Neural progenitor cell (in vitro differentiated cells): ENCODE measurements at regions not wholly inside any gene's neighbourhood (a gene's known extent, or its start where the extent isn't known, plus 50 kb on each side); places are given as distances from the start of the nearest gene placed in this dataset.

Experiments used
- DNase-seq: peaks from one replicate; pipeline ENCODE4 v3.0.0-alpha.2; 2016; ENCODE audit warnings: low spot score
- H2AFZ ChIP-seq: fragments of 200-600 bp; sonication (generic); replicated peaks from 2 replicates; pipeline ENCODE4 v1.6.1; 2016; ENCODE audit warnings: antibody characterized with exemption
- H3F3A ChIP-seq: fragments of 200-600 bp; sonication (generic); 2 replicates; pipeline ENCODE4 v1.6.1; 2016; ENCODE audit warnings: antibody characterized with exemption, low read depth
- H3K27ac ChIP-seq: fragments of 200-600 bp; sonication (generic); 2 replicates; pipeline ENCODE4 v1.5.1; 2016; ENCODE audit warnings: mild to moderate bottlenecking
- H3K27me3 ChIP-seq: fragments of 200-600 bp; sonication (generic); 2 replicates; pipeline ENCODE4 v1.6.1; 2016; ENCODE audit warnings: mild to moderate bottlenecking, moderate library complexity
- H3K36me3 ChIP-seq: fragments of 200-600 bp; sonication (generic); 2 replicates; pipeline ENCODE4 v1.5.1; 2016
- H3K4me1 ChIP-seq: fragments of 200-600 bp; sonication (generic); 2 replicates; pipeline ENCODE4 v1.6.1; 2016; ENCODE audit warnings: mixed run types
- H3K4me2 ChIP-seq: fragments of 200-600 bp; sonication (generic); 2 replicates; pipeline ENCODE4 v1.6.1; 2016
- H3K4me3 ChIP-seq: fragments of 200-600 bp; sonication (generic); 2 replicates; pipeline ENCODE4 v1.5.1; 2016
- H3K79me2 ChIP-seq: fragments of 200-600 bp; sonication (generic); 2 replicates; pipeline ENCODE4 v1.6.1; 2016; ENCODE audit warnings: low read depth
- H3K9ac ChIP-seq: fragments of 200-600 bp; sonication (generic); 2 replicates; pipeline ENCODE4 v1.6.1; 2016
- H3K9me3 ChIP-seq: fragments of 200-600 bp; sonication (generic); 2 replicates; pipeline ENCODE4 v1.5.1; 2016; ENCODE audit warnings: low read depth
- H4K20me1 ChIP-seq: fragments of 200-600 bp; sonication (generic); 2 replicates; pipeline ENCODE4 v1.6.1; 2016; ENCODE audit warnings: low read depth
- H3K27ac Mint-ChIP-seq: 3 replicates; pipeline ENCODE4 v1.8.0; 2021; ENCODE audit warnings: mixed read lengths
- H3K27me3 Mint-ChIP-seq: 2 replicates; pipeline ENCODE4 v1.8.0; 2022; ENCODE audit warnings: low read depth, mild to moderate bottlenecking, inconsistent platforms, moderate library complexity, mixed read lengths; ENCODE audit not compliant: insufficient read depth
- H3K36me3 Mint-ChIP-seq: 3 replicates; pipeline ENCODE4 v1.8.0; 2021; ENCODE audit warnings: mixed read lengths
- H3K4me1 Mint-ChIP-seq: 3 replicates; pipeline ENCODE4 v1.8.0; 2021; ENCODE audit warnings: mixed read lengths
- H3K4me3 Mint-ChIP-seq: 3 replicates; pipeline ENCODE4 v1.8.0; 2021; ENCODE audit warnings: mild to moderate bottlenecking, moderate library complexity, mixed read lengths
- H3K9me3 Mint-ChIP-seq: 3 replicates; pipeline ENCODE4 v1.8.0; 2020; ENCODE audit warnings: mixed read lengths
- EZH2 ChIP-seq: fragments of 200-600 bp; sonication (generic); IDR thresholded peaks from 2 replicates; pipeline ENCODE4 v1.6.1; 2017; ENCODE audit warnings: antibody characterized with exemption, mild to moderate bottlenecking, moderate library complexity
- EZH2phosphoT487 ChIP-seq: fragments of 200-600 bp; sonication (generic); IDR thresholded peaks from 2 replicates; pipeline ENCODE4 v1.6.1; 2017; ENCODE audit warnings: antibody characterized with exemption
- TF ChIP-seq, protein P1 (sequence below): fragments of 200-600 bp; sonication (generic); IDR thresholded peaks from 2 replicates; pipeline ENCODE4 v1.5.1; 2017; ENCODE audit warnings: antibody characterized with exemption, mild to moderate bottlenecking

DNA sequence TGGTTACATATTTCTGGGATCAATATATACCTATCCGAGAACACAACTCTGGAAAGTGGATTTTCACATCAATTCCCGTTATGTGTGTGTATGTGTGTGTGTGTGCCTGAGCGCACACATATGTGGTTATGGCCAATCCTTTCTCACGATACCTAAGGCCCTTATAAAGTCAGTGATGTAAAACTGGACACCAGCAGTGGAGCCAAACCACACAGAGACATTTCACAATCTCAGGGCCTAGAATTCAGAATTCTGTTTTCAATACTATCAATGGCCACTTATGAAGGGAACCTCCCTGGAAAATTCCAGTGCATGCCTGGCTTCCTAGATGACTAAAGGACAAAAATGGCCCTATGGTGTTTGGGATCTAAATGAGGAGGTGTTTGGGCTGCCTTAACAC, 187.3 kb upstream of the UBL3 start:
- Mint-ChIP-seq H3K36me3 (no peaks in the 10 kb centered on the region), H3K27ac (no peak overlapping the region), H3K9me3 (no peaks in the 10 kb centered on the region), H3K4me1 (peaks cover 37% of the 10 kb centered on the region), H3K4me3 (no peak overlapping the region), H3K27me3 (peaks cover 10% of the 10 kb centered on the region)
- Histone ChIP-seq H3F3A (no peaks in the 10 kb centered on the region), H3K27me3 (no peaks in the 10 kb centered on the region), H3K4me2 (peak overlapping the region; percentile 26), H3K9ac (no peak overlapping the region), H3K4me1 (peaks cover 13% of the 10 kb centered on the region), H3K79me2 (no peaks in the 10 kb centered on the region), H3K36me3 (no peaks in the 10 kb centered on the region), H4K20me1 (no peaks in the 10 kb centered on the region), H3K27ac (no peak overlapping the region), H3K4me3 (no peak overlapping the region), H2AFZ (peak overlapping the region; percentile 6), H3K9me3 (no peaks in the 10 kb centered on the region)
- DNase-seq: no peak
- TF ChIP-seq EZH2: no peak
- TF ChIP-seq, protein P1, sequence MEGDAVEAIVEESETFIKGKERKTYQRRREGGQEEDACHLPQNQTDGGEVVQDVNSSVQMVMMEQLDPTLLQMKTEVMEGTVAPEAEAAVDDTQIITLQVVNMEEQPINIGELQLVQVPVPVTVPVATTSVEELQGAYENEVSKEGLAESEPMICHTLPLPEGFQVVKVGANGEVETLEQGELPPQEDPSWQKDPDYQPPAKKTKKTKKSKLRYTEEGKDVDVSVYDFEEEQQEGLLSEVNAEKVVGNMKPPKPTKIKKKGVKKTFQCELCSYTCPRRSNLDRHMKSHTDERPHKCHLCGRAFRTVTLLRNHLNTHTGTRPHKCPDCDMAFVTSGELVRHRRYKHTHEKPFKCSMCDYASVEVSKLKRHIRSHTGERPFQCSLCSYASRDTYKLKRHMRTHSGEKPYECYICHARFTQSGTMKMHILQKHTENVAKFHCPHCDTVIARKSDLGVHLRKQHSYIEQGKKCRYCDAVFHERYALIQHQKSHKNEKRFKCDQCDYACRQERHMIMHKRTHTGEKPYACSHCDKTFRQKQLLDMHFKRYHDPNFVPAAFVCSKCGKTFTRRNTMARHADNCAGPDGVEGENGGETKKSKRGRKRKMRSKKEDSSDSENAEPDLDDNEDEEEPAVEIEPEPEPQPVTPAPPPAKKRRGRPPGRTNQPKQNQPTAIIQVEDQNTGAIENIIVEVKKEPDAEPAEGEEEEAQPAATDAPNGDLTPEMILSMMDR: no peak
- no peak for TF ChIP-seq EZH2phosphoT487

DNA sequence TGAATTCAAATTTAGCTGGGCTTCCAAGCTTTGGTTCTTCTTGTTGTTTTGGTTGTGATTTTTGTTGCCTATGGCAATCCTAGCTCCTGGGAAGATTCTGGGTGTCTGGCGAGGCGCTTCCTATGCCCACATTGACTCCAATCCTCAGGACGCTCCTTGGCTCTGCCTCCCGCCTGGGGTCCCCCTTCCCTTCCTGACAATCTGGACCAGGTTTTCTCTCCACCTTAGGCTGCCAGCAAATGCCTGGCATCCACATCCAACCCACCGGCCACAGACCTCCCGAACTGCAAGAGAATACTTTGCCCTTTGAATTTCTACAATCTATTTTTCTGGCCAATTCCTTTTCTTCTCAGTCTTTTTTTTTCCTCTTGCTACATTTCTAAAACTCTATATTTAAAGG, 186.9 kb upstream of the UBL3 start:
- peaks cover 37% of the 10 kb centered on the region for H3K4me1 Mint-ChIP-seq
- Histone ChIP-seq H3K4me1 (peaks cover 13% of the 10 kb centered on the region), H3K27me3 (no peaks in the 10 kb centered on the region), H2AFZ (peak overlapping the region; percentile 6), H3K4me2 (peak overlapping the region; percentile 26), H3K4me3 (no peak overlapping the region), H3K36me3 (no peaks in the 10 kb centered on the region), H3K9ac (no peak overlapping the region), H3K79me2 (no peaks in the 10 kb centered on the region), H3K9me3 (no peaks in the 10 kb centered on the region), H3K27ac (no peak overlapping the region), H3F3A (no peaks in the 10 kb centered on the region), H4K20me1 (no peaks in the 10 kb centered on the region)
- no peaks in the 10 kb centered on the region for H3K9me3 Mint-ChIP-seq
- TF ChIP-seq, protein P1: no peak
- TF ChIP-seq EZH2phosphoT487: no peak
- TF ChIP-seq EZH2: no peak
- peak; percentile 64 for DNase-seq
- H3K27me3 Mint-ChIP-seq: peaks cover 10% of the 10 kb centered on the region
- peak overlapping the region; percentile 4 for H3K27ac Mint-ChIP-seq
- no peak overlapping the region for H3K4me3 Mint-ChIP-seq
- no peaks in the 10 kb centered on the region for H3K36me3 Mint-ChIP-seq

DNA sequence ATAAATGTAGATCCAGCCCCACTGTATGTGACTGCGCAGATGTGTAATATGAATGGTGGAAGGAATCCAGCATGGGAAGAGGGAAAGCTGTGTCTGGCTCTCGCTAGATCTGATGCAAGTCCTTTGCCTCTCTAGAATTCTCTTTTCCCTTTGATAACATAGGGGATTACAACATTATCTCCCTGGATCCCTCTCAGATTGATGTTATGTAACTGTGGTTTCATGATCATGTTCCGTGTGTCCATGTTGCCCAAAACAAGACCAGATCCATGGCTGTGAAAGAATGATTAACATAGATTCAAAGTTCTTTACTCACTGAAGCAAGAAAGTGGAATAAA, 184.0 kb upstream of the UBL3 start:
- no peaks in the 10 kb centered on the region for H3K79me2 ChIP-seq
- no peak overlapping the region for H3K27ac Mint-ChIP-seq
- TF ChIP-seq EZH2phosphoT487 (no peak), EZH2 (no peak)
- TF ChIP-seq, protein P1: no peak
- H3K4me1 Mint-ChIP-seq: peaks cover 27% of the 10 kb centered on the region
- no peaks in the 10 kb centered on the region for H3K27me3 ChIP-seq
- peaks cover 16% of the 10 kb centered on the region for H3K27me3 Mint-ChIP-seq
- no peak overlapping the region for H2AFZ ChIP-seq
- no peak overlapping the region for H3K4me2 ChIP-seq
- H3K9me3 Mint-ChIP-seq: no peaks in the 10 kb centered on the region
- H3K27ac ChIP-seq: no peak overlapping the region
- peaks cover 13% of the 10 kb centered on the region for H3K4me1 ChIP-seq
- no peaks in the 10 kb centered on the region for H3K36me3 Mint-ChIP-seq
- no peaks in the 10 kb centered on the region for H3F3A ChIP-seq
- H3K9me3 ChIP-seq: no peaks in the 10 kb centered on the region
- no peak overlapping the region for H3K4me3 ChIP-seq
- no peak for DNase-seq
- no peaks in the 10 kb centered on the region for H4K20me1 ChIP-seq
- no peak overlapping the region for H3K4me3 Mint-ChIP-seq
- no peak overlapping the region for H3K9ac ChIP-seq
- no peaks in the 10 kb centered on the region for H3K36me3 ChIP-seq
